BE2C (cell line): ENCODE measurements at regions not wholly inside any gene's neighbourhood (a gene's known extent, or its start where the extent isn't known, plus 50 kb on each side); places are given as distances from the start of the nearest gene placed in this dataset.

ENCODE experiments used
- DNase-seq: peaks from one replicate; pipeline ENCODE4 v3.0.0-alpha.2; 2020
- H3K27me3 ChIP-seq: fragments of 250-450 bp; sonication (Bioruptor Pico); 2 replicates; pipeline ENCODE4 v1.5.1; 2020; ENCODE audit warnings: mild to moderate bottlenecking
- H3K36me3 ChIP-seq: fragments of 250-450 bp; sonication (Bioruptor Pico); 2 replicates; pipeline ENCODE4 v1.5.1; 2020; ENCODE audit warnings: mild to moderate bottlenecking
- H3K4me1 ChIP-seq: fragments of 250-450 bp; sonication (Bioruptor Pico); 2 replicates; pipeline ENCODE4 v1.5.1; 2020
- H3K4me3 ChIP-seq: 2 replicates; pipeline ENCODE4 v1.5.1; 2011; ENCODE audit warnings: low read depth, low read length
- H3K9me3 ChIP-seq: fragments of 250-450 bp; sonication (Bioruptor Pico); 2 replicates; pipeline ENCODE4 v1.5.1; 2020
- TF ChIP-seq, protein P1 (sequence below): IDR thresholded peaks from 2 replicates; pipeline ENCODE4 v1.5.1; 2012; ENCODE audit warnings: mild to moderate bottlenecking, low read depth, low read length

DNA sequence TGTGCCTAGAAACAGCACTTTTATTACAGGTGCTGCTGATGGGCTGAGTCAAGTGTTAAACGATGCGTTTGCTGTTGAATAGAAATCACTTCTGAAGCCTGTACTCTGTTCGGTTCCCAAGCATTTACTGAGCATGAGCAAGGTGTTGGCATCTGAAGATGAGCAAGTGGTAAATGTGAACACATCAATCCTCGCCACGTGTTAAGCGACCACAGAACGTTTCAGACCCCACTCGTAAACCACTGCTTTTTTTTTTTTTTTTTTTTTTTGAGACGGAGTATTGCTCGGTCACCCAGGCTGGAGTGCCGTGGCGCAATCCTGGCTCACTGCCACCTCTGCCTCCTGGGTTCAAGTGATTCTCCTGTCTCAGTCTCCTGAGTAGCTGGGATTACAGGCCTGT, 241.2 kb downstream of the SETD4 start:
- DNase-seq: no peak
- Histone ChIP-seq H3K9me3 (no peaks in the 10 kb centered on the region), H3K4me3 (no peak overlapping the region), H3K27me3 (no peaks in the 10 kb centered on the region), H3K36me3 (no peaks in the 10 kb centered on the region), H3K4me1 (no peaks in the 10 kb centered on the region)
- TF ChIP-seq, protein P1, sequence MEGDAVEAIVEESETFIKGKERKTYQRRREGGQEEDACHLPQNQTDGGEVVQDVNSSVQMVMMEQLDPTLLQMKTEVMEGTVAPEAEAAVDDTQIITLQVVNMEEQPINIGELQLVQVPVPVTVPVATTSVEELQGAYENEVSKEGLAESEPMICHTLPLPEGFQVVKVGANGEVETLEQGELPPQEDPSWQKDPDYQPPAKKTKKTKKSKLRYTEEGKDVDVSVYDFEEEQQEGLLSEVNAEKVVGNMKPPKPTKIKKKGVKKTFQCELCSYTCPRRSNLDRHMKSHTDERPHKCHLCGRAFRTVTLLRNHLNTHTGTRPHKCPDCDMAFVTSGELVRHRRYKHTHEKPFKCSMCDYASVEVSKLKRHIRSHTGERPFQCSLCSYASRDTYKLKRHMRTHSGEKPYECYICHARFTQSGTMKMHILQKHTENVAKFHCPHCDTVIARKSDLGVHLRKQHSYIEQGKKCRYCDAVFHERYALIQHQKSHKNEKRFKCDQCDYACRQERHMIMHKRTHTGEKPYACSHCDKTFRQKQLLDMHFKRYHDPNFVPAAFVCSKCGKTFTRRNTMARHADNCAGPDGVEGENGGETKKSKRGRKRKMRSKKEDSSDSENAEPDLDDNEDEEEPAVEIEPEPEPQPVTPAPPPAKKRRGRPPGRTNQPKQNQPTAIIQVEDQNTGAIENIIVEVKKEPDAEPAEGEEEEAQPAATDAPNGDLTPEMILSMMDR: no peak

DNA sequence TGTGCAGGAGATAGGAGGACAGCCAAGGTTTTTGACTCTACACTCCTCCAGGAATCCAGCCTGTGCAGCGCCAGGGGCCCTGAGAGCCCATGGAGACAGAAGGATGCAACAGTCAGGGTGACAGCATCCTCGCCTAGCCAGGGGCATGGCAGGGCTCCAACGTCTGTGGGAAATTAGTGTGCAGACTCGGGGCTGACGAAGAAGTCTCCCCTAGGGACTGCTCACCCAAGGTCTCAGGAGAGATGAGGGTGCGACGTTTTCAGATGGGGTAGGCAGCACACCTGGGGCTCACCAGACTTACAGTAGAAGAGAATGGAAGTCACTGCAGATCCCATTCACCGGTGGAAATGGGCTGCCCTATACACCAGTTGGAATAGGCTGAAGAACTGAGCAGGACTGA, 241.7 kb downstream of the SETD4 start:
- TF ChIP-seq, protein P1: no peak
- Histone ChIP-seq H3K27me3 (no peaks in the 10 kb centered on the region), H3K9me3 (no peaks in the 10 kb centered on the region), H3K4me3 (no peak overlapping the region), H3K4me1 (no peaks in the 10 kb centered on the region), H3K36me3 (no peaks in the 10 kb centered on the region)
- no peak for DNase-seq

DNA sequence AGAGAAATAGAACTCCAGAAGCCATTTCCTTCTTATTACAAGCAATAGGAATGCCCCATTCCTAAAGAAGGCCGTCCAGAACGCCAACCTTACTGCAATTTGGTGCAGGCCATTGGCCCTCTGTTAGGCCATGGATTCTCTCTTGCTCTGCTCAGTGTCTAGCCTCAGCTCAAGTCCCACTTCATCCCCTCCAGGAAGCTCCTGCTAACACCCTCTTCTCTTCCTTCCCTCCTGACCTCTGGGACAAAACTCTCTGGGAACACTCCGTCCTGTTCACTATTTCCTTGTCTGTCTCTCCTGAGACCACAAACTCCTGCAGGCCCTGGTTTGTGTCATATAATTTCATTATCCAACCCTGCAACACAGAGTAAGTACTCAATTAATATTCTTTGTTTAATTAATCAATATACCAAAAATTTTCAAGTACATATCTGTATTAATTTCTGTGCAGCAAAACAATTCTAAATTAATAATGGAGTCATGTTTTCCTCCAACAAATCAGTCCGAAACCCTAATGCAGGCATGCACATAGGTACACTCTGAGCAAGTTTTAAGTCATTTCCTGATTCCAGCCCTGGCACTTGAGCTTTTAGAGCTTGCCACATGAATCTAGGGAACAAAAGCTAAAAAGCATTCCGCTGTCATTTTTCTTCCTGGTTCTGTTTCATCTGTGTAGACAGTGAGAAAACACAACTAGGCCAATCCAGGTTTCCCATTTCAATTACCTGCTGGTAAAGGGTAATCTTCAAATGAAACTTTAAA, 245.3 kb downstream of the SETD4 start:
- DNase-seq: no peak
- H3K4me1 ChIP-seq: no peaks in the 10 kb centered on the region
- TF ChIP-seq, protein P1: no peak
- H3K4me3 ChIP-seq: no peak overlapping the region
- H3K36me3 ChIP-seq: no peaks in the 10 kb centered on the region
- H3K27me3 ChIP-seq: no peaks in the 10 kb centered on the region
- no peaks in the 10 kb centered on the region for H3K9me3 ChIP-seq

DNA sequence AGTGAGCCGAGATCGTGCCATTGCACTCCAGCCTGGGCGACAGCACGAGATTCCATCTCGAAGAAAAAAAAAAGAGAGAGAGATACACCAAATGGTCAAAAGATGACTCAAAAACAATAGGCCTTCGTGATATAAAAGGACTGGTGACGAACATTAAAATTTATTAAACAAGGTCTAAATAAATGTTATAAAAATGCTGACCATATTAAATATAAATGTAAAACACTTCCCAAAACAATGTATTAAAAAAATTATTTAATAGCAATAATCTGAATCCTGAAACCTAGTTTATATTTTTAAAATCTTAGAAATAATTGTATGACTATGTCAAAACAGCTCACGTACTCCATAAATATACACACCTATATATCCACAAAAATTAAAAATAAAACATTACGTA, 247.6 kb downstream of the SETD4 start:
- Histone ChIP-seq H3K36me3 (no peaks in the 10 kb centered on the region), H3K4me3 (no peak overlapping the region), H3K4me1 (no peaks in the 10 kb centered on the region), H3K27me3 (no peaks in the 10 kb centered on the region), H3K9me3 (no peaks in the 10 kb centered on the region)
- TF ChIP-seq, protein P1: no peak
- DNase-seq: no peak

DNA sequence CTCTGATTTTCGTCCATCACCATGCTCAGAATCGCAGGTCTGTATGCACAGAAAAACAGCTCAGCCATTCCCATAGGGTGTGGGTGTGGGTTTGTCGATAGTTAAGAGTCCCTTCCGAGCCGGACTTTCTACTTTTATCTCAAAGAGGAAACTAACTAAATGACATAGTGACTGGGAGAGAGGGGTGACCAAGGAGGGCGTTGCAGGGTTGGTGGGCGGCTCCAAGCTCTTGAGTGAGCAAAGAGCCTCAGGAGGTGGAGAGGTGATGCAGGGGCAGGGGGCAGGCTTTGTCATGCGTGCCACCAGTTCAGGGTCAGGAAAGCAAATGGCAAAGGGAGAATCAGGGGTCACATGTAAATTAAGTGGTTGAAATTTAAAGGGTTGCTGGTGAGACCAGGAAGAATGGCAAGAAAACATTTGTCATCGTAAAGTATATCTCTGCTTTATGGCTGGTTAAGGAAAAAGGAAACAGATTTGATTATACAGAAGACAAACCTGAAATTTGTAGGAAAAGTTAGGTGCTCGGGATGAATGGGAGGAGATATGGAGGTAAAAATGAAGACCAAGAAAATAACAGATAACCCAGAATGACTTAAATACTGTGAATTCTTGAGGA, 249.0 kb downstream of the SETD4 start:
- DNase-seq: no peak
- Histone ChIP-seq H3K9me3 (no peaks in the 10 kb centered on the region), H3K27me3 (no peaks in the 10 kb centered on the region), H3K4me3 (no peak overlapping the region), H3K4me1 (no peaks in the 10 kb centered on the region), H3K36me3 (no peaks in the 10 kb centered on the region)
- TF ChIP-seq, protein P1: no peak

DNA sequence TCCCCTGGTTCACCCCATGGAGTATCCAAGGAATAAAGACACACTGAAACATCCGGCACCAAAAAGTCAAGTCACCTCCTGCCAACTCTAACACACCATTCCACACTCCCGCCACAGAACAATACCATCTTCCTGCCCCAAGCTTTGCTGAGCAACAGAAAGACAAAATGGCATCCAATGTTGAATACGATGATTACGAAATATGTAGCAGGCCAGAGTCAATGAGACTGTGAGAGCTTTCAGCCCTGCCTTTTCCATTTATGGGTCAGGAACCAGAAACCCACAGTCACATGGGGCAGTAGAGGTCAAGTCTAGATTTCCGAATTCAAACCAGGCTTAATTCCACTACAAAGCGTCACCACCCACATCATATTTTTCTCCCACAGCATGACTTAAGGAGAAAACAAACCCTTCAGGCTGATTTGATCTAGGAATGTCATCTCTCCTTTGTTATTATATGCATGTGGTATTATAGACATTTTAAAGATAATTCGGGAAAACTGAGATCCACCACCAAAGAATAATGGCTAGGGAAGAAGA, 249.8 kb downstream of the SETD4 start:
- no peaks in the 10 kb centered on the region for H3K27me3 ChIP-seq
- no peak for DNase-seq
- H3K4me1 ChIP-seq: no peaks in the 10 kb centered on the region
- TF ChIP-seq, protein P1: no peak
- no peaks in the 10 kb centered on the region for H3K9me3 ChIP-seq
- no peaks in the 10 kb centered on the region for H3K36me3 ChIP-seq
- H3K4me3 ChIP-seq: no peak overlapping the region
